ENCODE measurements at regions not wholly inside any gene's neighbourhood (a gene's known extent, or its start where the extent isn't known, plus 50 kb on each side); places are given as distances from the start of the nearest gene placed in this dataset.
"Not testable (repeated sequence)": the region's sequence is repeated elsewhere in the genome, so short reads cannot be mapped to it uniquely, and the experiment has no call there.

GRCh38 chr4:31392923-31393322, 672.8 kb downstream of the PCDH7 start:
- no peak for DNase-seq

- no peak for DNase-seq
These were observed 688.0 kb downstream of the PCDH7 start for GRCh38 chr4:31408121-31408520.

GRCh38 chr4:31411565-31411964, 691.4 kb downstream of the PCDH7 start:
- no peak for DNase-seq

- DNase-seq = no peak
These were observed 695.5 kb downstream of the PCDH7 start for GRCh38 chr4:31415629-31416028.

- DNase-seq = no peak
These were observed 696.3 kb downstream of the PCDH7 start for GRCh38 chr4:31416498-31416897.

GRCh38 chr4:31417040-31417439, 696.9 kb downstream of the PCDH7 start:
- no peak for DNase-seq

GRCh38 chr4:31422006-31422405, 701.8 kb downstream of the PCDH7 start:
- DNase-seq = no peak

- no peak for DNase-seq
These were observed 707.5 kb downstream of the PCDH7 start for GRCh38 chr4:31427691-31428090.

- DNase-seq = no peak
These were observed 722.1 kb downstream of the PCDH7 start for GRCh38 chr4:31442236-31442635.

- DNase-seq = no peak
These were observed 725.4 kb downstream of the PCDH7 start for GRCh38 chr4:31445526-31445925.

- no peak for DNase-seq
These were observed 735.4 kb downstream of the PCDH7 start for GRCh38 chr4:31455612-31456011.

GRCh38 chr4:31458813-31459212, 738.6 kb downstream of the PCDH7 start:
- no peak for DNase-seq

GRCh38 chr4:31461421-31461820, 741.3 kb downstream of the PCDH7 start:
- no peak for DNase-seq

- no peak for DNase-seq
These were observed 747.6 kb downstream of the PCDH7 start for GRCh38 chr4:31467781-31468180.

- no peak for DNase-seq
These were observed 754.1 kb downstream of the PCDH7 start for GRCh38 chr4:31474221-31474620.

- no peak for DNase-seq
These were observed 762.5 kb downstream of the PCDH7 start for GRCh38 chr4:31482691-31483090.

- DNase-seq = not testable (repeated sequence)
These were observed 779.0 kb downstream of the PCDH7 start for GRCh38 chr4:31499216-31499615.

GRCh38 chr4:31516520-31516919, 796.4 kb downstream of the PCDH7 start:
- no peak for DNase-seq

GRCh38 chr4:31518796-31519250, 798.7 kb downstream of the PCDH7 start:
- DNase-seq = no peak

GRCh38 chr4:31530555-31530954, 810.4 kb downstream of the PCDH7 start:
- no peak for DNase-seq

- DNase-seq = no peak
These were observed 818.7 kb downstream of the PCDH7 start for GRCh38 chr4:31538877-31539276.

- no peak for DNase-seq
These were observed 819.3 kb downstream of the PCDH7 start for GRCh38 chr4:31539284-31540069.

- DNase-seq = no peak
These were observed 825.2 kb downstream of the PCDH7 start for GRCh38 chr4:31545330-31545729.

GRCh38 chr4:31545755-31546154, 825.6 kb downstream of the PCDH7 start:
- no peak for DNase-seq

GRCh38 chr4:31548021-31548420, 827.9 kb downstream of the PCDH7 start:
- DNase-seq = no peak
